SK-N-SH treated with all-trans-retinoic acid at 6 μM for 48 hours (cell line): ENCODE measurements at regions not wholly inside any gene's neighbourhood (a gene's known extent, or its start where the extent isn't known, plus 50 kb on each side); places are given as distances from the start of the nearest gene placed in this dataset.

Experiments used
- ATAC-seq: fragments of 200-7000 bp; cut with Tn5 transposase; 3 replicates; pipeline ENCODE4 v1.9.1; 2020; ENCODE audit warnings: mild to moderate bottlenecking, moderate library complexity
- ARNTL ChIP-seq: fragments of 450-650 bp; formaldehyde crosslinking; IDR thresholded peaks from 2 replicates; pipeline ENCODE4 v1.5.0; 2020; ENCODE audit warnings: low read depth, mild to moderate bottlenecking, moderate library complexity, borderline replicate concordance
- BACH2 ChIP-seq: fragments of 250-450 bp; sonication (Bioruptor Pico); IDR thresholded peaks from 2 replicates; pipeline ENCODE4 v1.9.0; 2021; ENCODE audit warnings: mild to moderate bottlenecking, borderline replicate concordance
- CSDC2 ChIP-seq: fragments of 250-450 bp; sonication (Bioruptor Pico); IDR thresholded peaks from 2 replicates; pipeline ENCODE4 v1.5.0; 2020; ENCODE audit warnings: mild to moderate bottlenecking, moderate library complexity
- CSRNP3 ChIP-seq: fragments of 250-450 bp; sonication (Bioruptor Pico); IDR thresholded peaks from 2 replicates; pipeline ENCODE4 v1.5.1; 2021; ENCODE audit warnings: mild to moderate bottlenecking, moderate library complexity
- ESRRG ChIP-seq: fragments of 250-450 bp; sonication (Bioruptor Pico); IDR thresholded peaks from 2 replicates; pipeline ENCODE4 v1.6.1; 2021; ENCODE audit warnings: mild to moderate bottlenecking
- GLIS3 ChIP-seq: fragments of 250-450 bp; sonication (Bioruptor Pico); IDR thresholded peaks from 2 replicates; pipeline ENCODE4 v1.5.0; 2020; ENCODE audit warnings: mild to moderate bottlenecking, moderate library complexity
- ISL1 ChIP-seq: fragments of 250-450 bp; sonication (Bioruptor Pico); IDR thresholded peaks from 2 replicates; pipeline ENCODE4 v2.1.2; 2022; ENCODE audit warnings: mild to moderate bottlenecking, moderate library complexity
- OSR1 ChIP-seq: fragments of 250-450 bp; sonication (Bioruptor Pico); IDR thresholded peaks from 2 replicates; pipeline ENCODE4 v1.8.0; 2022; ENCODE audit warnings: moderate library complexity, mild to moderate bottlenecking, inconsistent platforms
- PATZ1 ChIP-seq: fragments of 250-450 bp; sonication (Bioruptor Pico); IDR thresholded peaks from 2 replicates; pipeline ENCODE4 v1.8.0; 2020; ENCODE audit warnings: mild to moderate bottlenecking, moderate library complexity, borderline replicate concordance
- POU6F1 ChIP-seq: fragments of 250-450 bp; sonication (Bioruptor Pico); IDR thresholded peaks from 2 replicates; pipeline ENCODE4 v1.8.0; 2021; ENCODE audit warnings: low read depth, mild to moderate bottlenecking, moderate library complexity, borderline replicate concordance
- PPARA ChIP-seq: fragments of 250-450 bp; sonication (Bioruptor Pico); IDR thresholded peaks from 2 replicates; pipeline ENCODE4 v1.5.0; 2020; ENCODE audit warnings: mild to moderate bottlenecking, borderline replicate concordance
- RARB ChIP-seq: fragments of 250-450 bp; sonication (Bioruptor Pico); IDR thresholded peaks from 2 replicates; pipeline ENCODE4 v1.8.0; 2021; ENCODE audit warnings: mild to moderate bottlenecking, moderate library complexity
- SNAI2 ChIP-seq: fragments of 250-450 bp; sonication (Bioruptor Pico); IDR thresholded peaks from 2 replicates; pipeline ENCODE4 v1.5.0; 2020; ENCODE audit warnings: mild to moderate bottlenecking, moderate library complexity
- TCF4 ChIP-seq: fragments of 250-450 bp; sonication (Bioruptor Pico); IDR thresholded peaks from 2 replicates; pipeline ENCODE4 v1.8.0; 2021; ENCODE audit warnings: mild to moderate bottlenecking, moderate library complexity, borderline replicate concordance
- TOX ChIP-seq: fragments of 250-450 bp; sonication (Bioruptor Pico); IDR thresholded peaks from 2 replicates; pipeline ENCODE4 v1.8.0; 2021; ENCODE audit warnings: mild to moderate bottlenecking, moderate library complexity, borderline replicate concordance
- TSHZ2 ChIP-seq: fragments of 250-450 bp; sonication (Bioruptor Pico); IDR thresholded peaks from 2 replicates; pipeline ENCODE4 v1.5.0; 2020; ENCODE audit warnings: mild to moderate bottlenecking, moderate library complexity
- ZC3H10 ChIP-seq: fragments of 250-450 bp; sonication (Bioruptor Pico); IDR thresholded peaks from 2 replicates; pipeline ENCODE4 v1.5.1; 2021; ENCODE audit warnings: mild to moderate bottlenecking, moderate library complexity
- ZFP3 ChIP-seq: fragments of 250-450 bp; sonication (Bioruptor Pico); IDR thresholded peaks from 2 replicates; pipeline ENCODE4 v1.5.0; 2020; ENCODE audit warnings: mild to moderate bottlenecking, moderate library complexity
- ZFP30 ChIP-seq: fragments of 450-650 bp; formaldehyde crosslinking; IDR thresholded peaks from 2 replicates; pipeline ENCODE4 v1.5.0; 2022; ENCODE audit warnings: mild to moderate bottlenecking, moderate library complexity
- ZNF565 ChIP-seq: fragments of 450-650 bp; formaldehyde crosslinking; conservative IDR thresholded peaks from 2 replicates; pipeline ENCODE4 v1.5.0; 2020; ENCODE audit warnings: low read depth, mild to moderate bottlenecking, moderate library complexity
- ZNF70 ChIP-seq: fragments of 450-650 bp; formaldehyde crosslinking; IDR thresholded peaks from 2 replicates; pipeline ENCODE4 v1.5.0; 2020; ENCODE audit warnings: mild to moderate bottlenecking, moderate library complexity
- ZNF8 ChIP-seq: fragments of 450-650 bp; formaldehyde crosslinking; IDR thresholded peaks from 2 replicates; pipeline ENCODE4 v1.5.0; 2020; ENCODE audit warnings: mild to moderate bottlenecking, moderate library complexity

GRCh38 chr7:97377713-97378112 lies 260.2 kb downstream of the SDHAF3 start (continued):
- TF ChIP-seq TSHZ2 (CRISPR knock-in tag): no peak
- TF ChIP-seq TOX: no peak

GRCh38 chr7:97381815-97382554 lies 264.5 kb downstream of the SDHAF3 start:
- TF ChIP-seq PPARA (CRISPR knock-in tag): no peak
- TF ChIP-seq ZC3H10: no peak
- TF ChIP-seq CSRNP3 (CRISPR knock-in tag): no peak
- TF ChIP-seq BACH2 (CRISPR knock-in tag): no peak
- TF ChIP-seq ARNTL: no peak
- TF ChIP-seq ZFP3 (CRISPR knock-in tag): no peak
- TF ChIP-seq ZNF70 (CRISPR knock-in tag): no peak
- no peak for TF ChIP-seq RARB
- TF ChIP-seq ZNF8 (CRISPR knock-in tag): no peak
- no peak for TF ChIP-seq ZNF565 (CRISPR knock-in tag)
- no peak for TF ChIP-seq ISL1 (CRISPR knock-in tag)
- no peak for TF ChIP-seq TOX
- TF ChIP-seq, all 23 proteins: peak for 0
- ATAC-seq: no peak

- no peak for ATAC-seq
These were observed 272.6 kb downstream of the SDHAF3 start for GRCh38 chr7:97390052-97390451.

More at GRCh38 chr7:97390052-97390451, 272.6 kb downstream of the SDHAF3 start:
- no peak for TF ChIP-seq SNAI2 (CRISPR knock-in tag)
- no peak for TF ChIP-seq GLIS3 (CRISPR knock-in tag)
- TF ChIP-seq TCF4 (CRISPR knock-in tag): no peak
- no peak for TF ChIP-seq CSDC2 (CRISPR knock-in tag)
- no peak for TF ChIP-seq PPARA (CRISPR knock-in tag)
- TF ChIP-seq TSHZ2 (CRISPR knock-in tag): no peak
- TF ChIP-seq ZNF565 (CRISPR knock-in tag): no peak
- TF ChIP-seq RARB: no peak
- no peak for TF ChIP-seq POU6F1
- TF ChIP-seq ZFP3 (CRISPR knock-in tag): no peak
- TF ChIP-seq PATZ1: no peak
- no peak for TF ChIP-seq BACH2 (CRISPR knock-in tag)
- no peak for TF ChIP-seq TOX
- TF ChIP-seq OSR1 (CRISPR knock-in tag): no peak
- TF ChIP-seq ESRRG (CRISPR knock-in tag): no peak
- TF ChIP-seq ZFP30 (CRISPR knock-in tag): no peak
